HG02759 (cell line): ENCODE measurements at regions not wholly inside any gene's neighbourhood (a gene's known extent, or its start where the extent isn't known, plus 50 kb on each side); places are given as distances from the start of the nearest gene placed in this dataset.

Experiments
- ATAC-seq: cut with Tn5 transposase; IDR thresholded peaks from one replicate; pipeline ENCODE4 v1.9.1; 2021; ENCODE audit warnings: mild to moderate bottlenecking, moderate library complexity; ENCODE audit not compliant: unreplicated experiment

DNA sequence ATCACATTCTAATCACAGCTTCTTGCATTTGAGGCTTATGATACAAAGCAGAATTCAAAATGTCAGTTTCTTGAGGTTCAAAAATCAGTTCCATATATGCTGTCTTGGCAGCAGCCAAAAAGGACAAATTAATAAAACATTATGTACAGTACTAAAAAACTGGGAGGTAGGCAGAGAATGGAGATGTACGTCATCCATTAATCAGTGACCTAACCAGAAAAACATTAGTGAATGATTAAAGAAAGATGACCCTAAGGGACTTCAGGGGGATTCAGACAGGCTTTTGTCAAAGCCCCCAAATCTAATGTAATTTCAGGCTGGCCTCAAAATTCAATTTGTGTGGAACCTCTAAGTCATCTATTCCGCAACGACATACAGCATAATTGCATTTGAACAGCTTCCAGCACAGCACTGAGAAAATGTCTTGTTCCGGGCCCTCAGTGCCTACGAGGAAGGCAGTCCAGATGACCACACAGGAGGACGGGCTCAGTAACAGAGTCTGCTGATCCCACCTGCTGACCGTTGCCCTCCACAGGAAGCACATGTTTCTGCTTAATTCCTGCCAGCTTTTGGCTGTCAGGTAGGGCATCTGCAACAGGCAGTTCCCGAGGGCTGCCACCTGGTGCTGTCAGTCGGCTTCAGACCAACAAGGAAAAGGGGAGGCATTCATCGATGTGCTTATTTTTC lies 83.8 kb upstream of the HHIP start:
- no peak for ATAC-seq

GRCh38 chr4:144564358-144564757 lies 81.6 kb upstream of the HHIP start:
- no peak for ATAC-seq

- ATAC-seq: no peak
Measured at GRCh38 chr4:144565527-144566195, 80.3 kb upstream of the HHIP start.

- ATAC-seq: no peak
Measured at GRCh38 chr4:144572660-144573059, 73.3 kb upstream of the HHIP start.

- ATAC-seq: no peak
Measured at GRCh38 chr4:144574000-144574399, 72.0 kb upstream of the HHIP start.

GRCh38 chr4:144574509-144574908 lies 71.4 kb upstream of the HHIP start:
- ATAC-seq: no peak

DNA sequence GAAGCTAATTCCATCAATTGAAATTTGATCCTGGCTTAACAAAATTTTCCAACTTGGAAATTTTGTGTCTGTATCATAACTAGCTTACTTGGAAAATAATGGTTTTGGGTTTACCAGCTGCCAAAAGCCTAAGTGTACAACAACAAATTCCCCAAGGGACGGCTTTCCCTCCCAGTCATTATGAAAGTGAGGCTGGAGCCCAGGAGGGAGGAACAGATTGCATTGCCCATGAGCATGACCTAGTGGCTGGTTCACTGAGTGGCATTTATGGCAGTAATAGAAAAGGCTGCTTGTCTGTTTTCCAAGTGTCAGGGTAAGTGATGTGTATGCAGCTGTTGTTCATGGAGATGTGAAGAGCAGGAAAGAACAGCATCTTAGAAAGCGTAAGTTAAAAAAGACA lies 70.8 kb upstream of the HHIP start:
- peak; percentile 62 for ATAC-seq

- no peak for ATAC-seq
Measured at GRCh38 chr4:144578681-144579080, 67.3 kb upstream of the HHIP start.

DNA sequence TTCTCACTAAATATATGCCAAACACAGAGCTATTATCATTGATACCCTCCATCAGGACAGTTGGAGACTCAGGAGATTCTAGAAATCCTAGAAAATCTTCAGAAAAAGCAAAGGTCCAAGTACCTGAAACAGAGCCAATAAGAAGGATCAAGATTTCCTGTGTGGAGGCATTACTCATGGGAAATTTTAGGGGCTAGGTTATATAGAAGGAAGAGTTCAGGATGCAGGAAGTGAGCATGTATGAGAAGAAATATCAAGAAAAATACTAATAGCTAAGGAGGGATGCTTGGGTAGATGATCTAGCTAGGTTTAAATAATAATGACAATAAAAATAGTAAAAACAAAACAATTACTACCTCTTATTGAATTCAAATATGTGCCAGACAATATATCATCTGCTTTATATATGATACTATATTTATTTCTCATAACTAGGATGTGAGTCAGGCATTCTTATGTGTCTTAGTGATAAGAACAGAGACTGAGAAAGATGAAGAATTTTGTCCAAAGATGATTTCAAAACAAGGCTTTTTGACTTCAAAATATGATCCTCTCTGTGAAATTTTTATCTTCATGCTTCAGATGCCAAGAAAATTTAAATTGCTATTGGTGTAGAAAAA lies 66.4 kb upstream of the HHIP start:
- ATAC-seq: no peak

DNA sequence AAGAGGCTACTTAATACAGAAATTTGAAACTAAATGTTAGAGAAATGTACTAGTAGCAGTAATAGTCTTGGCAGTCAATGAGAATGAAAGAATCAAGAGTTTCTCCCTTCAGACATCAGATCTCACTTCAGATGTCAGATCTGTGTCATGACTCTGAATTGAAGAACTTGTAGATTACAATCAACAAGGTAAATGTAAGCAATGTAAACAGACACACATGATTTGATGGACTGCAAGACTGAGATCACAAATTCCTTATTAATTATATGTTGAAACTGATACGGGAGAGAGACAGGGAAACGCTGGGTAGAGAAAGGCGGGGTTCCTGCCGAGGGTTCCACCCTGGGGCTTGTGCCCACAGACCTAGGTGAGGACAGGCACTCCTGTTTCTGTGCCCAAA lies 65.5 kb upstream of the HHIP start:
- ATAC-seq: no peak

DNA sequence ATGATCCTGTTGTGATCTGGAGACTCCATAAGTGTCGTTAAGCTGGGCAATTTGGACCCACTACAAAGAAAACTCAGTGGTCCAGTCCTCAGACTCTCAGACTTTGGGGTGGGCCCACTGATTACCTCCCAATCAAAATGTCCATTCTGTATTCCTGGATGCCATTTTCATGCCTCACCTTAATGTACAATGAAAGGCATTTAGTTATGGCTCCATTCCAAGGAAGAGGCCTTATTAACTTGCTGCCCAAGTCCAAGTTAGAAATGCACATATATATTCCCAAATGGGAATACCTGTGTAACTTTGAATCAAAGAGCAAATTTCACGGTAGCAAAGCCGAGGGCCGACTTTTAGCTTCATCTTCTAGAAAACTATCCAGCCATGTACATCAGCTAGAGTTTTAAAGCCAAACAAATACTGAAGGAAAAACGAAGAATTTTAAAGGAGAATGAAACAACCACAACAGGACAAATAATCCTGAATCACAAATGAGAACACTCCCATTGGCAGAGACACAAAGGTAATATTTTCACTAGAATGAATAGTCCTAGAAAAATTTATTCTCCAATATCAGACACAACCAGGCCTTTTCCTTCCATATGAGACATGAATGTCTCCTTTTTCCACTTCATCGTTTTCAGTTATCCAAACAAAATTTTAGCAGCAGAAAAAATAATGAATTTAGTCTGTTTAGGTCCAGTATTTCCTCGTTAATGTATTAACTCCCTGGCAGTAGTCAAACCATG lies 63.7 kb upstream of the HHIP start:
- ATAC-seq: no peak

GRCh38 chr4:144582975-144583374 lies 63.0 kb upstream of the HHIP start:
- no peak for ATAC-seq

DNA sequence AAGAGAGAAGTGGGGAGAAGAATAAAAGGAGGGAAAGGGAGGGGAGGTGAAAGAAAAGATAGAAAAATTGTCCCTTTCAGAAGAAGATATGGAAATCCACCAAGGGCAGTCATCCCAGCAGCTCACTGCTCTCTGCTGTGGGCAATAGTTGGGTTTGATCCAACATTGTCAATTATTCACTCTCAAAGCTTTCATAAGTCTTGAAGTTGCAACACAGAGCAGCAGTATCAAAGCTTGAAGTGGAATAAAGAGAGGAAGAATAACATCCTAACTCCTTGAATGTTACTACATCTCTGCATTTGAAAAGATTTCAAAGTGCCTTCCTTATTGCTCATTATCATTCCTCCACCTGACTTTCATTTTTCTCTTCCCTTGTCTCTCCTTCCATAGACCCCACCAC lies 62.3 kb upstream of the HHIP start:
- ATAC-seq: no peak

DNA sequence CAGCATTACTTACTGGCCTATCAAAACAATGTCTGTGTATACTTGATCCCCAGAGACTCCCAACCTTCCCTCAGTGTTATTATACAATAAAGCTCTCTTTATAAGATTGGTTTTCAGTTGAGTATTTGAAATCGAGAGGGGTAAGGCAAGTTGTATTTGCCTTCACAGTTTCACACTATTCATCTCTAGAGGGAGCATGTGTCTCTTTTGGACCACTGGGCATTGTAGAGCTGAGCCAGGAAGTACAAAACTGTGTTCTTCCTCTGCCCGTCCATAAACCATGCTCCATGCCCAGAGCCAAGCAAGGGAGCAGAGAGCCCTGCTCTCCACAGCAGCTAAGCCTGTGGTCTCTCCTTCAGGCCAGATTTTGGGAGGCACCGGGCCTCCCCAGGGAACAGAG lies 61.5 kb upstream of the HHIP start:
- ATAC-seq: no peak

DNA sequence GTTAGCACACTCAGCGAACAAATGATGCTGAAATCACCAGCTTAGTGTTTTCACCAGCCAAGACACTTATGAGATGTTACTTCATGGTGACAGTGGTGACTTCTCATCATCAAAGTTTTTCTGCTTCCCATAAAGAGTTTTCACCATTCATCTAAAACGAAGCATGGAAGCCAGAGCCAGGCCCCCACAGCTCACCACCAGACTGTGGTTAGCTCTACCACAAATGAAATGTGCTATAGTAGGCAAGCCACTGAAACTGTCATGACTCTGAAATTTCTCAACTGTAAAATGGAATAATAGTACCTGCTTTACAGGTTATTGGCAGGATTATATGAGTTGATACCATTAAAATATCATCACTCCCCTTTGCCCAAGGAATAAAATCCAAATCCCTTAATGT lies 56.4 kb upstream of the HHIP start:
- no peak for ATAC-seq

DNA sequence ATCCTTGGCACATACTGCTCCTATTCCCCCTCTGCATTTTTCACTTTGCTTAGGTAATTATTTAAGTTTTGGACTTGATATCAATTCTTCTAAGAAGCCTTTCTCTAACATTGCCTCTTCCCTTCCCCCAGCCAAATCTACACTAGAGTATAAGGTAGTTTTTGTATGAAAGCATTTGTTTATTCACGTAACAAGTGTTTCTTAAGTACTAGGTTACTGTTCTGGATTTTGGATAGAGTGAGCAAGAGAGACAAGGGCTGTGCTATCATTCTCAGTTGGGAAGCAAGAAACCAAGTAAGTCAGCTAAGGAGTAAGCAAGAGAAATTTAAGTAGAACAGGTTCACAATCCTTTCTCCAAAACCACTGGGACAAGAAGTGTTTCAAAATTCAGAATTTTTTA lies 55.9 kb upstream of the HHIP start:
- ATAC-seq: no peak

- no peak for ATAC-seq
Measured at GRCh38 chr4:144591401-144591800, 54.6 kb upstream of the HHIP start.

DNA sequence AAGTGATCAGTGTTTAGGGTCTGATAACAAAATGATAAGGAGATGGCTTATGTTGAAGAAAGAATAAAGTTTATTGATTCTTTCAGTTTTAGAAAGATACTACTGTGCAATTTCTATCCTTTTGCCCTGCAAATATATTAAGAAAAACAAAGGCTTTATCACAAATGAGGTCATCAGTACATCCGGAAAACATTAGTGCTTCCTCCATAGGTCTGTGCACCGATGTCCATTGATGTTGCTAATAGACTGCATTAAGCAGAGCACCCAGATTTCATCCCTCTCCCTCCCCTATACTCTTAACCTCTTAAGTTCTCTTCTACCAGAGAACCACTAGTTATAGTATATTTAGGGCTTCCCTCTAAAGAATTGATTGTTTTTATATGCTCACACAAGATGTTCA lies 53.7 kb upstream of the HHIP start:
- no peak for ATAC-seq

GRCh38 chr4:144594471-144594986 lies 51.4 kb upstream of the HHIP start:
- ATAC-seq: no peak

GRCh38 chr4:144595681-144596080 lies 50.3 kb upstream of the HHIP start:
- ATAC-seq: no peak
